Fibroblast of lung (primary cell): ENCODE measurements at regions not wholly inside any gene's neighbourhood (a gene's known extent, or its start where the extent isn't known, plus 50 kb on each side); places are given as distances from the start of the nearest gene placed in this dataset.
"Not testable (repeated sequence)": the region's sequence is repeated elsewhere in the genome, so short reads cannot be mapped to it uniquely, and the experiment has no call there.

Experiments
- EZH2 ChIP-seq: IDR thresholded peaks from 2 replicates; pipeline ENCODE4 v1.5.1; 2012; ENCODE audit warnings: low read length, control low read depth, mild to moderate bottlenecking; ENCODE audit errors: missing control alignments
- TF ChIP-seq, protein P1 (sequence below), 2 donors: IDR thresholded peaks in 1 of 2; conservative IDR thresholded peaks in 1 of 2; 1 replicate in 1 of 2; 2 replicates in 1 of 2; pipeline ENCODE4 v1.5.1; 2011 to 2012; ENCODE audit warnings: low read length in 2 of 2, control low read depth in 1 of 2, inconsistent platforms in 1 of 2, low read depth in 1 of 2, mild to moderate bottlenecking in 1 of 2

DNA sequence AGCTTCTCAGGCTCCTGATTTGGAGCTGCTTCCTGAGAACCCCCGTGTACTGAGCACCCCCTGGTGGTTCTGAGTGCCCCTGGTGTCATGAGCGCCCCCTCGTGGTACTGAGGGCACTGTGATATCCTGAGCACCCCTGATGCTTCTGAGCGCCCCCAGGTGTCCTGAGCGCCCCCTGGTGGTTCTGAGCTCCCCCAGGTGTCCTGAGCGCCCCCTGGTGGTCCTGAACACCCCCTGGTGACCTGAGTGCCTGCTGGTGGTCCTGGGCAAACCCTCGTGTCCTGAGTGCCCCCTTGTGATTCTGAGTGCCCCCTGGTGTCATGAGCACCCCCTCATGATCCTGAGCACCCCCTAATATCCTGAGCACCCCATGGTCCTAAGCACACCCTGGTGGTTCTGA lies 502.1 kb downstream of the TP53TG3F start:
- TF ChIP-seq, protein P1, sequence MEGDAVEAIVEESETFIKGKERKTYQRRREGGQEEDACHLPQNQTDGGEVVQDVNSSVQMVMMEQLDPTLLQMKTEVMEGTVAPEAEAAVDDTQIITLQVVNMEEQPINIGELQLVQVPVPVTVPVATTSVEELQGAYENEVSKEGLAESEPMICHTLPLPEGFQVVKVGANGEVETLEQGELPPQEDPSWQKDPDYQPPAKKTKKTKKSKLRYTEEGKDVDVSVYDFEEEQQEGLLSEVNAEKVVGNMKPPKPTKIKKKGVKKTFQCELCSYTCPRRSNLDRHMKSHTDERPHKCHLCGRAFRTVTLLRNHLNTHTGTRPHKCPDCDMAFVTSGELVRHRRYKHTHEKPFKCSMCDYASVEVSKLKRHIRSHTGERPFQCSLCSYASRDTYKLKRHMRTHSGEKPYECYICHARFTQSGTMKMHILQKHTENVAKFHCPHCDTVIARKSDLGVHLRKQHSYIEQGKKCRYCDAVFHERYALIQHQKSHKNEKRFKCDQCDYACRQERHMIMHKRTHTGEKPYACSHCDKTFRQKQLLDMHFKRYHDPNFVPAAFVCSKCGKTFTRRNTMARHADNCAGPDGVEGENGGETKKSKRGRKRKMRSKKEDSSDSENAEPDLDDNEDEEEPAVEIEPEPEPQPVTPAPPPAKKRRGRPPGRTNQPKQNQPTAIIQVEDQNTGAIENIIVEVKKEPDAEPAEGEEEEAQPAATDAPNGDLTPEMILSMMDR (conservative IDR thresholded peaks at IDR 0.05 in 1 of 2, IDR thresholded peaks at IDR 0.05 in 1 of 2; ENCODE audit: low read depth in 1 of 2, low read length in 2 of 2), result not testable (repeated sequence)
- not testable (repeated sequence) for TF ChIP-seq EZH2
